ENCODE measurements at regions not wholly inside any gene's neighbourhood (a gene's known extent, or its start where the extent isn't known, plus 50 kb on each side); places are given as distances from the start of the nearest gene placed in this dataset.
A peak's percentile ranks its signal among the peaks of the same experiment; 100 is the strongest.

DNA sequence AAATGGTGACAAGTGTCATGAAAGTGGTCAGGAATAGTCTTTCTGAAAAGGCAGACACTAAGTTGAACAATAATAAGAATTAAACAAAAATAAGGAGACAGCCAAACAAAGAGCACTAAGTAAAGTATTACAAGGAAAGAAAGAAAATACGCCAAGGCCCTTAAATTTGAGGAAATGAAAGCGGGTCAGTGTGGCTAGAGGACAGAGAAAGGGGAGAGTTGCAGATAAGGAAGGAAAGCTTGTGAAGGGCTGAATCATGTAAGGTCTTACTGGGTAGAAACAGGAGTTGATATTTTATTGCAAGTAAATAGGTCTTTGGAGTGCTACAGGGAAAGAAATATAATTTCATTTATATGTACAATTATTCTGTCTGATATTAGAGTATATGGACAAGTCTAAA lies 732.1 kb downstream of the EPHA7 start:
- no peak overlapping the region for H2AFZ ChIP-seq (ENCODE audit: low read length)
- H3K4me2 ChIP-seq (ENCODE audit: low read depth, low read length), result peak overlapping the region; percentile 37; the same call in 1 of the 2 replicates
- H3K9ac ChIP-seq (ENCODE audit: low read length), result no peak overlapping the region
- peaks cover 32% of the 10 kb centered on the region for H3K4me1 ChIP-seq (ENCODE audit: low read length)
- H3K79me2 ChIP-seq (ENCODE audit: low read length), result no peaks in the 10 kb centered on the region
- H3K4me3 ChIP-seq (ENCODE audit: low read length), result no peak overlapping the region
- DNase-seq, result peak; percentile 12
- no peaks in the 10 kb centered on the region for H3K9me2 ChIP-seq (replicated peaks; ENCODE audit: insufficient read depth, low read length)
- H3F3A ChIP-seq (ENCODE audit: insufficient read depth, low read length), result no peaks in the 10 kb centered on the region
- TF ChIP-seq EZH2phosphoT487 (IDR thresholded peaks at IDR 0.05; ENCODE audit: low read length) (no peak), EZH2 (optimal IDR thresholded peaks at IDR 0.05; ENCODE audit: low read depth, low read length) (no peak)
- TF ChIP-seq, protein P1, sequence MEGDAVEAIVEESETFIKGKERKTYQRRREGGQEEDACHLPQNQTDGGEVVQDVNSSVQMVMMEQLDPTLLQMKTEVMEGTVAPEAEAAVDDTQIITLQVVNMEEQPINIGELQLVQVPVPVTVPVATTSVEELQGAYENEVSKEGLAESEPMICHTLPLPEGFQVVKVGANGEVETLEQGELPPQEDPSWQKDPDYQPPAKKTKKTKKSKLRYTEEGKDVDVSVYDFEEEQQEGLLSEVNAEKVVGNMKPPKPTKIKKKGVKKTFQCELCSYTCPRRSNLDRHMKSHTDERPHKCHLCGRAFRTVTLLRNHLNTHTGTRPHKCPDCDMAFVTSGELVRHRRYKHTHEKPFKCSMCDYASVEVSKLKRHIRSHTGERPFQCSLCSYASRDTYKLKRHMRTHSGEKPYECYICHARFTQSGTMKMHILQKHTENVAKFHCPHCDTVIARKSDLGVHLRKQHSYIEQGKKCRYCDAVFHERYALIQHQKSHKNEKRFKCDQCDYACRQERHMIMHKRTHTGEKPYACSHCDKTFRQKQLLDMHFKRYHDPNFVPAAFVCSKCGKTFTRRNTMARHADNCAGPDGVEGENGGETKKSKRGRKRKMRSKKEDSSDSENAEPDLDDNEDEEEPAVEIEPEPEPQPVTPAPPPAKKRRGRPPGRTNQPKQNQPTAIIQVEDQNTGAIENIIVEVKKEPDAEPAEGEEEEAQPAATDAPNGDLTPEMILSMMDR (IDR thresholded peaks at IDR 0.05; ENCODE audit: low read length), result no peak
- H3K9me3 ChIP-seq (replicated peaks; ENCODE audit: insufficient read depth, low read length), result no peaks in the 10 kb centered on the region
- peak overlapping the region; percentile 2; the same call in 1 of the 2 replicates for H3K27ac ChIP-seq (ENCODE audit: low read length)
- H4K20me1 ChIP-seq (ENCODE audit: insufficient read depth, low read length), result no peaks in the 10 kb centered on the region
- H3K27me3 ChIP-seq (replicated peaks; ENCODE audit: insufficient read depth, low read length), result no peaks in the 10 kb centered on the region
- H3K36me3 ChIP-seq (replicated peaks; ENCODE audit: insufficient read depth, low read length), result no peaks in the 10 kb centered on the region

DNA sequence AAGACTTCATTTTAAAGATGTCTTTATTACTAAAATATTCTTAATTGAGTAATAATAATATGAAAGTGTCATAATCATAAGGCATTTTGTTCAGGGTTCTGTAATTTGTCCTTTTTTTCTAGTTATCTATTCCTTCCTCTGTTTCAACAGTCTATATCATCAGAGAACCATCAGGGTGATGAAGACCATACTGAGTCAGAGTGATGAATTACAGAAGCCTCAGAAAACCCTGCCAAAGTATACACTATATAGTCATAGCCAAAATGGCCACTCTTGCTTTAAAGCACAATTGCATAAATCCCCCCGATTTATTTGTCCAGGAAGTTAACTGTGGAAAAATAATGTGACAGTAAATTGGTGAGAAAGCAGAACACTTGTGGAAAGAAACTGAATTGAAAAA lies 735.0 kb downstream of the EPHA7 start:
- TF ChIP-seq EZH2 (optimal IDR thresholded peaks at IDR 0.05; ENCODE audit: low read depth, low read length) (no peak), EZH2phosphoT487 (IDR thresholded peaks at IDR 0.05; ENCODE audit: low read length) (no peak)
- TF ChIP-seq, protein P1 (IDR thresholded peaks at IDR 0.05; ENCODE audit: low read length), result no peak
- no peaks in the 10 kb centered on the region for H3K9me3 ChIP-seq (replicated peaks; ENCODE audit: insufficient read depth, low read length)
- H3K4me2 ChIP-seq (ENCODE audit: low read depth, low read length), result no peak overlapping the region
- no peak overlapping the region for H3K9ac ChIP-seq (ENCODE audit: low read length)
- no peaks in the 10 kb centered on the region for H3K79me2 ChIP-seq (ENCODE audit: low read length)
- H3K27me3 ChIP-seq (replicated peaks; ENCODE audit: insufficient read depth, low read length), result no peaks in the 10 kb centered on the region
- H3K4me3 ChIP-seq (ENCODE audit: low read length), result no peak overlapping the region
- H3F3A ChIP-seq (ENCODE audit: insufficient read depth, low read length), result no peaks in the 10 kb centered on the region
- no peaks in the 10 kb centered on the region for H3K36me3 ChIP-seq (replicated peaks; ENCODE audit: insufficient read depth, low read length)
- H2AFZ ChIP-seq (ENCODE audit: low read length), result no peak overlapping the region
- DNase-seq, result no peak
- H3K4me1 ChIP-seq (ENCODE audit: low read length), result peaks cover 30% of the 10 kb centered on the region
- H4K20me1 ChIP-seq (ENCODE audit: insufficient read depth, low read length), result no peaks in the 10 kb centered on the region
- no peak overlapping the region for H3K27ac ChIP-seq (ENCODE audit: low read length)
- H3K9me2 ChIP-seq (replicated peaks; ENCODE audit: insufficient read depth, low read length), result no peaks in the 10 kb centered on the region

DNA sequence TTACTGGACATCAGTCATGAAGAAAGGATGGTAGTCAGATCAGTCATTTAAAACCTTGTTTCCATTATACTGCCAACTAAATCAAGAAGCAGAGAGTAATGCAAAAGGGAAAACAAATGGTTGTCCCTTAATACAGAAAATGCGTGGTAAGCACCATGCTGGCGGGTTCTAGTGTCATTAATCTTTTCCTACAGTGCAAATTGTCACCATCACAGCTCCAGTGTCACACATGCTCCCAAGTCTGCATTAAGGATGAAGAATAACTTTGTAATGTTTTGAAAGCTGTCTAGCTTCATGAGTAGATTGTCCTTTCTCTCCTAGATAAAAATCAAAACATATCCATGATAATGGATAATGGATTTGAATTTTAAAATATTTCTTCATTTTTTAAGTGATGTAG lies 735.6 kb downstream of the EPHA7 start:
- Histone ChIP-seq H3K27ac (ENCODE audit: low read length) (no peak overlapping the region), H3K27me3 (replicated peaks; ENCODE audit: insufficient read depth, low read length) (no peaks in the 10 kb centered on the region), H3K4me2 (ENCODE audit: low read depth, low read length) (no peak overlapping the region), H3K4me3 (ENCODE audit: low read length) (no peak overlapping the region), H3K9ac (ENCODE audit: low read length) (no peak overlapping the region), H3K36me3 (replicated peaks; ENCODE audit: insufficient read depth, low read length) (no peaks in the 10 kb centered on the region), H3F3A (ENCODE audit: insufficient read depth, low read length) (no peaks in the 10 kb centered on the region), H3K9me3 (replicated peaks; ENCODE audit: insufficient read depth, low read length) (no peaks in the 10 kb centered on the region), H3K79me2 (ENCODE audit: low read length) (no peaks in the 10 kb centered on the region), H3K4me1 (ENCODE audit: low read length) (peaks cover 26% of the 10 kb centered on the region), H4K20me1 (ENCODE audit: insufficient read depth, low read length) (no peaks in the 10 kb centered on the region), H3K9me2 (replicated peaks; ENCODE audit: insufficient read depth, low read length) (no peaks in the 10 kb centered on the region), H2AFZ (ENCODE audit: low read length) (no peak overlapping the region)
- TF ChIP-seq EZH2phosphoT487 (IDR thresholded peaks at IDR 0.05; ENCODE audit: low read length) (no peak), EZH2 (optimal IDR thresholded peaks at IDR 0.05; ENCODE audit: low read depth, low read length) (no peak)
- TF ChIP-seq, protein P1 (IDR thresholded peaks at IDR 0.05; ENCODE audit: low read length), result no peak
- no peak for DNase-seq

Measured in MM.1S (cell line).